IMR-90 (cell line): ENCODE measurements at regions not wholly inside any gene's neighbourhood (a gene's known extent, or its start where the extent isn't known, plus 50 kb on each side); places are given as distances from the start of the nearest gene placed in this dataset.

Experiments
- ATAC-seq: fragments of 200-7000 bp; cut with Tn5 transposase; 2 replicates; pipeline ENCODE4 v1.9.1; 2020; ENCODE audit warnings: low read depth, mild to moderate bottlenecking, moderate library complexity
- BruUV-seq: library from RNA; stranded (reverse); fragments of 400-500 nt; replicated peaks from 2 replicates; lab custom pipeline; 2021; lab: Mats Ljungman, UMichigan
- CTCF ChIA-PET: fragments of 300-600 bp; formaldehyde crosslinking; extraction: SDS; loops from one replicate; lab custom pipeline; 2021; ENCODE audit warnings: antibody characterized with exemption; lab: Yijun Ruan, JAX
- POLR2A ChIA-PET: fragments of 300-600 bp; sonication (Branson Sonifier 250); formaldehyde crosslinking; loops from one replicate; lab custom pipeline; 2022; ENCODE audit warnings: antibody characterized with exemption; ENCODE audit not compliant: unreplicated experiment; lab: Charles Lee
- DNase-seq: peaks from one replicate; pipeline ENCODE4 v3.0.0; 2013
- H2AFZ ChIP-seq: replicated peaks from 2 replicates; pipeline ENCODE3; 2013; ENCODE audit warnings: low read length, mild to moderate bottlenecking; ENCODE audit not compliant: poor library complexity
- H2AK5ac ChIP-seq: 2 replicates; pipeline ENCODE4 v1.6.1; 2013; ENCODE audit warnings: low read depth, low read length, inconsistent platforms
- H2AK9ac ChIP-seq: replicated peaks from 2 replicates; pipeline ENCODE3; 2013; ENCODE audit warnings: mild to moderate bottlenecking, low read depth, low read length, moderate library complexity; ENCODE audit not compliant: poor library complexity
- H2BK120ac ChIP-seq: 2 replicates; pipeline ENCODE4 v1.6.1; 2013; ENCODE audit warnings: low read depth, low read length, inconsistent platforms
- H2BK15ac ChIP-seq: 3 replicates; pipeline ENCODE4 v1.6.1; 2013; ENCODE audit warnings: low read depth, low read length, inconsistent platforms
- H2BK20ac ChIP-seq: 2 replicates; pipeline ENCODE4 v1.6.1; 2013; ENCODE audit warnings: low read depth, mild to moderate bottlenecking, inconsistent platforms, low read length, moderate library complexity
- H2BK5ac ChIP-seq: 2 replicates; pipeline ENCODE4 v1.6.1; 2013; ENCODE audit warnings: mild to moderate bottlenecking, low read depth, low read length, inconsistent platforms; ENCODE audit not compliant: poor library complexity, severe bottlenecking
- H3K14ac ChIP-seq: replicated peaks from 2 replicates; pipeline ENCODE4 v1.6.1; 2013; ENCODE audit warnings: low read depth, low read length, inconsistent platforms
- H3K18ac ChIP-seq: 2 replicates; pipeline ENCODE4 v1.6.1; 2013; ENCODE audit warnings: low read depth, low read length, control low read depth
- H3K23ac ChIP-seq: 2 replicates; pipeline ENCODE4 v1.6.1; 2013; ENCODE audit warnings: low read depth, low read length, inconsistent platforms
- H3K27ac ChIP-seq: 2 replicates; pipeline ENCODE4 v1.5.1; 2013; ENCODE audit warnings: mild to moderate bottlenecking, control low read depth, low read length; ENCODE audit not compliant: insufficient read depth
- H3K27me3 ChIP-seq: 2 replicates; pipeline ENCODE4 v1.6.1; 2013; ENCODE audit warnings: low read length; ENCODE audit not compliant: control insufficient read depth, insufficient read depth
- H3K36me3 ChIP-seq: 2 replicates; pipeline ENCODE4 v1.6.1; 2013; ENCODE audit warnings: low read length, mixed read lengths; ENCODE audit not compliant: control insufficient read depth, insufficient read depth
- H3K4ac ChIP-seq: 2 replicates; pipeline ENCODE4 v1.6.1; 2013; ENCODE audit warnings: low read depth, low read length, inconsistent platforms
- H3K4me1 ChIP-seq: 2 replicates; pipeline ENCODE4 v1.6.1; 2013; ENCODE audit warnings: low read length, mixed read lengths; ENCODE audit not compliant: control insufficient read depth, insufficient read depth
- H3K4me2 ChIP-seq: 2 replicates; pipeline ENCODE4 v1.6.1; 2013; ENCODE audit warnings: low read depth, mild to moderate bottlenecking, control low read depth, low read length, moderate library complexity
- H3K4me3 ChIP-seq: 2 replicates; pipeline ENCODE4 v1.5.1; 2013; ENCODE audit warnings: low read depth, mild to moderate bottlenecking, control low read depth, low read length, moderate library complexity; ENCODE audit not compliant: insufficient read depth
- H3K56ac ChIP-seq: 2 replicates; pipeline ENCODE4 v1.6.1; 2013; ENCODE audit warnings: low read length, inconsistent platforms; ENCODE audit not compliant: insufficient read depth; ENCODE audit errors: extremely low read depth
- H3K79me1 ChIP-seq, 2 experiments: 2 replicates each; pipeline ENCODE4 v1.6.1; 2013; ENCODE audit warnings: low read length in 2 of 2, inconsistent platforms in 1 of 2, low read depth in 1 of 2
- H3K9ac ChIP-seq: 2 replicates; pipeline ENCODE4 v1.6.1; 2013; ENCODE audit warnings: low read depth, low read length, control low read depth
- H3K9me1 ChIP-seq: 2 replicates; pipeline ENCODE4 v1.6.1; 2013; ENCODE audit warnings: low read length, inconsistent platforms; ENCODE audit not compliant: insufficient read depth
- H3K9me3 ChIP-seq: 2 replicates; pipeline ENCODE4 v1.6.1; 2013; ENCODE audit warnings: low read length; ENCODE audit not compliant: control insufficient read depth, insufficient read depth
- H4K20me1 ChIP-seq: 2 replicates; pipeline ENCODE4 v1.6.1; 2013; ENCODE audit warnings: low read length, inconsistent platforms; ENCODE audit not compliant: insufficient read depth
- H4K5ac ChIP-seq: 2 replicates; pipeline ENCODE4 v1.6.1; 2013; ENCODE audit warnings: mild to moderate bottlenecking, low read depth, low read length, control low read depth
- H4K8ac ChIP-seq, 2 experiments: 2 replicates each; pipeline ENCODE4 v1.6.1; 2013; ENCODE audit warnings: low read depth in 2 of 2, low read length in 2 of 2, control low read depth in 1 of 2, inconsistent platforms in 1 of 2
- H4K91ac ChIP-seq: 2 replicates; pipeline ENCODE4 v1.6.1; 2013; ENCODE audit warnings: low read depth, low read length, inconsistent platforms; ENCODE audit not compliant: insufficient read depth
- MXI1 ChIP-seq: IDR thresholded peaks from 2 replicates; pipeline ENCODE4 v1.6.1; 2012; ENCODE audit warnings: low read depth, mild to moderate bottlenecking, low read length, moderate library complexity, borderline replicate concordance
- WGBS, 2 experiments: methylation state at CpG; one replicate each; pipeline versions ENCODE4 v1.1.5 to v1.1.7; 2013; ENCODE audit warnings: missing lambda C conversion rate in 2 of 2; ENCODE audit not compliant: insufficient read length in 1 of 2; ENCODE audit errors: extremely low coverage in 2 of 2; 5-methylcytosine and 5-hydroxymethylcytosine counted together
- dilution Hi-C: fragments of 300-500 bp; cut with HindIII; formaldehyde crosslinking; loops from one replicate; pipeline ENCODE4 v1.14.3; 2018; ENCODE audit warnings: low sequenced_read_pairs; ENCODE audit not compliant: unreplicated experiment
- in situ Hi-C: fragments of 300-500 bp; cut with MboI; formaldehyde crosslinking; loops from 3 replicates; pipeline ENCODE4 v1.14.3; 2019; ENCODE audit warnings: low sequenced_read_pairs, inconsistent platforms, mixed read lengths
- intact Hi-C: fragments of 100-400 bp; cut with micrococcal nuclease; formaldehyde crosslinking; loops from 2 replicates; pipeline ENCODE4 v1.10.0; 2022

DNA sequence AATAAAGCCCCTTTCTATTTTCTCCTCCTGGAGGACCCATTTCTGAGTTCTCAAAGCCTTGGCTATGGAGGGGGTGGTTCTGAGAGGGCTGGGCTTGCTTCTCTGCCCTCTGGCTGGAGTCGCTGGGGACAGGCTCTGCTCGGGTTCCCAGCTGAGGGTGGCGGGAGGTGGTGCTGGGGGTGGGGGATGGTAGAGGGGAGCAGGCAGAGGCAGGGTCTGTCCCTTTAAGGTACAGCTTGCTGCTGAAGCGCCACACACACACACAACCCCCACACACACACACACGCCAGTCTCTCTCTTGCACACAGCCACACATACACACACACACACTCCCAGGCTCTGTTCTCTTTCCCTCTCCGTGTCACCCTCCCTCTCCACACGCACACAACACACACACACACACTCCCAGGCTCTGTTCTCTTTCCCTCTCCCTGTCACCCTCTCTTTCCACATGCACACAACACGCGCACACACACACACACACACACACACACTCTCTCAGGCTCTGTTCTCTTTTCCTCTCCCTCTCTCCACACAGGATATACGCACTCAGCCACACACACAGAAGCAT lies 69.8 kb upstream of the SSBP3 start:
- TF ChIP-seq MXI1: no peak
- CTCF ChIA-PET: no interaction called here
- Histone ChIP-seq H4K91ac (no peak overlapping the region), H3K9ac (no peak overlapping the region), H4K5ac (no peak overlapping the region), H3K27me3 (peaks cover 55% of the 10 kb centered on the region), H3K23ac (no peak overlapping the region), H3K14ac (no peak overlapping the region), H2AK9ac (no peak overlapping the region), H2BK5ac (no peak overlapping the region), H3K27ac (no peak overlapping the region), H3K18ac (no peak overlapping the region), H3K4me3 (no peak overlapping the region), H3K56ac (no peak overlapping the region), H3K79me1 (no peaks in the 10 kb centered on the region), H2AFZ (no peak overlapping the region), H3K9me1 (no peaks in the 10 kb centered on the region), H3K4ac (no peak overlapping the region), H3K4me2 (no peak overlapping the region), H2BK15ac (no peak overlapping the region), H3K36me3 (no peaks in the 10 kb centered on the region), H4K8ac (no peak overlapping the region), H2BK120ac (no peak overlapping the region), H2BK20ac (no peak overlapping the region), H3K9me3 (no peaks in the 10 kb centered on the region), H3K4me1 (peaks cover 5% of the 10 kb centered on the region; the same call in 1 of the 2 replicates), H2AK5ac (no peak overlapping the region), H4K20me1 (no peaks in the 10 kb centered on the region)
- ATAC-seq: no peak
- POLR2A ChIA-PET: no interaction called here
- DNase-seq: no peak
- in situ Hi-C loops (loop anchor here (25.0 kb wide), 1 partner anchor 614 kb away; no protein-coding TSS in a partner anchor), intact Hi-C loops (no loop called here), dilution Hi-C loops (no loop called here)
- BruUV-seq: no TSS peak
- 20% methylated on average over 3 of the region's 10 CpGs; no CpG with 5 or more reads in 1 of the 2 experiments for WGBS, 2 experiments
